ES-I3 (cell line): ENCODE measurements at regions not wholly inside any gene's neighbourhood (a gene's known extent, or its start where the extent isn't known, plus 50 kb on each side); places are given as distances from the start of the nearest gene placed in this dataset.

Experiments
- H3K36me3 ChIP-seq: 2 replicates; pipeline ENCODE4 v1.6.1; 2013; ENCODE audit warnings: mild to moderate bottlenecking, low read length, control low read depth, moderate library complexity; ENCODE audit not compliant: insufficient read depth
- H3K4me1 ChIP-seq: 2 replicates; pipeline ENCODE4 v1.6.1; 2013; ENCODE audit warnings: mild to moderate bottlenecking, control low read depth, low read length; ENCODE audit not compliant: insufficient read depth
- H3K9ac ChIP-seq: 2 replicates; pipeline ENCODE4 v1.6.1; 2013; ENCODE audit warnings: low read depth, mild to moderate bottlenecking, low read length, moderate library complexity
- H3K9me3 ChIP-seq: 2 replicates; pipeline ENCODE4 v1.6.1; 2013; ENCODE audit warnings: mild to moderate bottlenecking, low read length, moderate library complexity; ENCODE audit not compliant: control insufficient read depth, insufficient read depth

GRCh38 chr14:54105898-54106297, 149.3 kb upstream of the BMP4 start:
- no peaks in the 10 kb centered on the region for H3K36me3 ChIP-seq
- H3K4me1 ChIP-seq = peaks cover 14% of the 10 kb centered on the region
- no peaks in the 10 kb centered on the region for H3K9me3 ChIP-seq
- H3K9ac ChIP-seq = no peak overlapping the region

DNA sequence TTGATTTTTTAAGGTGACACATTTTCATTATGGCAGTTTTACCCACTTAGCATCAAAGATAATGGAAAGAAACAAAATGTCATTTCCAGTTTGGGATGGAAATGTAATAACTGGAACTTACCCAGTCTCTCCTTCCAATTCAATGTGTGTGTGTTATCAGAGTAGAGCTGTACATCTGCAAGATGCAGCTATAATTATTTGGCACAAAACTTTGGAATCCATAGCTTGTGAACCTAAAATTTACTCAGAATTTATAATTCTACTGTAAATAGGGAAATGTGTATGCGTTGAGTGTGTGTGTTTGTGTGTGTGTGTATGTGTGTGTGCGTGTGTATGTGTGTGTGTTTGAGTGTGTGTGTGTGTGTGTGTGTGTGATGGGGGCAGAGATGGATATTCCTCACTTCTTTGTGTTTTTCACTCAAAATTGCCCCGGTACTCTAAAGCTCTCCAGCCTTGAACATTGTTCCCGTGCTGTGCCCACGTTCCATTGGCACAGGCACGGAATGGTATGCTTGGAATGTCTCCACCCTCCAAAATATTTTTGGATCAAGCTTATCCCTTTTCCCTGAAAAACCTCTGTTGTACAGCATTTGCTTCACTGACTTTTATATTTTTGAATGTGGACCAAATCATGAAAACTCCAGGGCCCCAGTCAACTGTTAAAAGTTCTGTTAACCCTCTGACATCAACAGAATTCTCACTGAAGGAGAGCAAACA, 150.2 kb upstream of the BMP4 start:
- Histone ChIP-seq H3K9ac (no peak overlapping the region), H3K36me3 (no peaks in the 10 kb centered on the region), H3K9me3 (no peaks in the 10 kb centered on the region), H3K4me1 (peaks cover 14% of the 10 kb centered on the region)

- Histone ChIP-seq H3K9me3 (no peaks in the 10 kb centered on the region), H3K4me1 (peaks cover 14% of the 10 kb centered on the region), H3K36me3 (no peaks in the 10 kb centered on the region), H3K9ac (no peak overlapping the region)
These were observed 152.2 kb upstream of the BMP4 start for GRCh38 chr14:54108481-54109471.

DNA sequence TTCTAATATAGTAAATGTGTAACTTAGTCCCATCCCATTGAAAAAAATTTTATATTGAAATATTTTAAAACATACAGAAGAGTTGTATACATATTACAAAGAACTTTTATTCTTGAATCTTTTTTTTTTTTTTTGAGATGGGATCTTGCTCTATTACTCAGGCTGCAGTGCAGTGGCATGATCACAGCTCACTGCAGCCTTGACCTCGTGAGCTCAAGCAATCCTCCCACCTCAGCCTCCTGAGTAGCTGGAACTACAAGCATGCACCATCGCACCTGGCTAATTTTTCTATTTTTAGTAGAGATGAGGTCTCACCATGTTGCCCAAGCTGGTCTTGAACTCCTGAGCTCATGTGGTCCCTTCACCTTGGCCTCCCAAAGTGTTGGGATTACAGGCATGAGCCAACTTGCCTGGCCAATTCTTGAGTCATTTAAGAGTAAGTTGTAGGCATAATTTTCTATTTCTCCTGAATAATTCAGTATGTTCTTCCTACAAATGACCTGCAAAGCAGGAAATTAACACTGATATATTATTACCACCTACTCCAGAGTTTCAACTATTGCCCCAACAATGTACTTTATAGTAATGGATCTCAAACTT, 153.0 kb upstream of the BMP4 start:
- Histone ChIP-seq H3K9me3 (no peaks in the 10 kb centered on the region), H3K9ac (no peak overlapping the region), H3K36me3 (no peaks in the 10 kb centered on the region), H3K4me1 (peaks cover 14% of the 10 kb centered on the region)

GRCh38 chr14:54114941-54115340, 158.3 kb upstream of the BMP4 start:
- Histone ChIP-seq H3K4me1 (no peaks in the 10 kb centered on the region), H3K9me3 (no peaks in the 10 kb centered on the region), H3K36me3 (no peaks in the 10 kb centered on the region), H3K9ac (no peak overlapping the region)

DNA sequence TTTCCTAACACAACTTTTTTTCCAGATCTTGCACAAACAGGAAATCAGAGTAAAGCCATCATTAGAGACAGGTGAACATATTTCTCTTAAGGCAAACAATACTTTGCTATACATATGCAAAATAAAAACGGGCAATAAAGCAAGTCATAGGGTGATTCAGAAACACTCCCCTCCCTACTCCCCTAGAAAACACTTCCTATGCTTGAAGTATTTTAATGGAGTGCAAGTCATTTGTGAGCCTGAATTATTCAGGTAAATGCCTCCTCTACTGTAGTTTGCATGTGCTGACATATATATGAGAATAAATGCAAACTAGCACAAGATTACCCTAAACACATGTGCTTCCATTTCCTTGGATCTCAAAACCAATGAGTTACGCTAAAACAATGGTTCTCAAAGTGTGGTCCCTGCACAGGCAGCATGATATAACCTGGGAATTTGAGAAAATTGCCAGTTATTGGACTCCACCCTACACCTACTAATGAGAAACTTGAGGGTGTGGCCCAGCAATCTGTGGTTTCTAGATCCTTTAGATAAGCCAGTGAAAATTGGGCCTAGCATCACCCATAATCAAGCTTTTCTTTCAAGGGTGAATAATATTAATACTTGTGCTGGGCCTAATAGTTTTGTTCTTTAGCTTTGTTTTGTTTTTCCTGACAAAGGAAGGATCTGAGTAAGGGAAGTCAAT, 159.7 kb upstream of the BMP4 start:
- no peaks in the 10 kb centered on the region for H3K36me3 ChIP-seq
- H3K9me3 ChIP-seq = no peaks in the 10 kb centered on the region
- H3K4me1 ChIP-seq = no peaks in the 10 kb centered on the region
- H3K9ac ChIP-seq = no peak overlapping the region

DNA sequence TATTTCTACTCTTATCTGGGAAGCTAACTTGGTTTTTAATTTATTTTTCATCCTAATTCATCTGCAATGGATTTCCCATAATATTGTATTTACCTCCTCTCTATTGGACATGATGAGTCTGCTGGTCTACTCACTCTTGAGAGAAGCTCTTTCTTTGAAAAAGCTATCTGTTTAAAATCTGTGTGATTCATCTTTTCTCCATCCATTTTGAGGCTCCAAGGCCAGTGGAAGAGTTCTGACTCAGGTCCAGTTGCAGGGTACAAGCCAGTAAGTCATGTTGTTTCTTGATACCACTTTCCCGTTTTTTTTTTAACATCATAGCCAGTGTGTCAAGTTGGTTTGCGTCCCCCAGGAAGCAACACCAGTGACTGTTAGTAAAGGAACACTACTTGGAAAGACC, 160.3 kb upstream of the BMP4 start:
- Histone ChIP-seq H3K4me1 (no peaks in the 10 kb centered on the region), H3K9me3 (no peaks in the 10 kb centered on the region), H3K36me3 (no peaks in the 10 kb centered on the region), H3K9ac (no peak overlapping the region)

- Histone ChIP-seq H3K9me3 (no peaks in the 10 kb centered on the region), H3K4me1 (no peaks in the 10 kb centered on the region), H3K9ac (no peak overlapping the region), H3K36me3 (no peaks in the 10 kb centered on the region)
These were observed 160.8 kb upstream of the BMP4 start for GRCh38 chr14:54117396-54117795.

- H3K4me1 ChIP-seq = no peaks in the 10 kb centered on the region
- H3K36me3 ChIP-seq = no peaks in the 10 kb centered on the region
- no peak overlapping the region for H3K9ac ChIP-seq
- no peaks in the 10 kb centered on the region for H3K9me3 ChIP-seq
These were observed 161.3 kb upstream of the BMP4 start for GRCh38 chr14:54117924-54118323.

DNA sequence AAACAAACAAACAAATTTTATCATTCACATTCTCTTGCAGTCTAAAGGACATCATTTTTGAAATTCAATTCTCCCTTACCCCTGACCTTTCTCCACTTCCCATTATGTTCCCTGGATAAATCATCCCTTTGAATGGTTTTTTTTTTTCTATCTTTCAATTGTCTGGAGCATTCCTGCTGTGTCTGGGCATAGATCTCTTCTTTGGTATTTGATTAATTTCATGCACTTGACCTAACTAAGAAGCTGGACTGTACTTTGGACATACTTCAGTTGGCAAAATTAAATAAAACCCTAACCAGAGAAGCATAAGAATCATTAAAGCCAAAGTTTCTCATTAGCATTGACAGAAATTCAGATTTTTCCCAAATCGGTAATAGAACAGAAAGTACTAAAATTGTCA, 163.6 kb upstream of the BMP4 start:
- no peaks in the 10 kb centered on the region for H3K9me3 ChIP-seq
- H3K4me1 ChIP-seq = no peaks in the 10 kb centered on the region
- H3K36me3 ChIP-seq = no peaks in the 10 kb centered on the region
- H3K9ac ChIP-seq = no peak overlapping the region

DNA sequence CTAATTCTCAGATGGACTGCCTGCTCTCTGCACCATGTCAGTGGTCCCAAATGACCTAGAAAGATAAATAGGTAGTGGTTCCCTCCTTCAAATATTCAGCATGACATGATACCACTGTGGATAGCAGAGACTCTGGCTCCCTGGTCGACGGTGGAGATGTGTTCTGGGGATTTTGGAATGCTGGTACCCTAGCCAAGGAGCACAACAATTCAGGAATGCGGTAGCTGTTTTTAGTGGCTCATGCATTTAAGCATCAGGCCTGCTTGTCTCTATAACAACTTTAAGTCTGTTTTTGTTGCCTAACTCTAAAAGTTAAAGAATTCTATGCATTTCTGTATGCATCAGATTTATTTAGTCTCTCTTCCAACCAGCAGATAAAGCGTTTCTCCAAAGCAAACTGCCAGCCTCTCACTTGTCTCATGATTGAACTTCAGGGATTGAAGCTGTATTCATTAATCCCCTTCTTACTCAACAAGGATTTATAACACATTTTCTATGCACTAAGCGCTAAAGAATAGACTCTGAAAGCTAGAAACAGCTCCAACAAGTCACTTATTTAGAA, 164.9 kb upstream of the BMP4 start:
- no peaks in the 10 kb centered on the region for H3K36me3 ChIP-seq
- H3K9me3 ChIP-seq = no peaks in the 10 kb centered on the region
- no peaks in the 10 kb centered on the region for H3K4me1 ChIP-seq
- H3K9ac ChIP-seq = no peak overlapping the region

GRCh38 chr14:54123841-54124240, 167.2 kb upstream of the BMP4 start:
- Histone ChIP-seq H3K9me3 (no peaks in the 10 kb centered on the region), H3K4me1 (no peaks in the 10 kb centered on the region), H3K9ac (no peak overlapping the region), H3K36me3 (no peaks in the 10 kb centered on the region)

DNA sequence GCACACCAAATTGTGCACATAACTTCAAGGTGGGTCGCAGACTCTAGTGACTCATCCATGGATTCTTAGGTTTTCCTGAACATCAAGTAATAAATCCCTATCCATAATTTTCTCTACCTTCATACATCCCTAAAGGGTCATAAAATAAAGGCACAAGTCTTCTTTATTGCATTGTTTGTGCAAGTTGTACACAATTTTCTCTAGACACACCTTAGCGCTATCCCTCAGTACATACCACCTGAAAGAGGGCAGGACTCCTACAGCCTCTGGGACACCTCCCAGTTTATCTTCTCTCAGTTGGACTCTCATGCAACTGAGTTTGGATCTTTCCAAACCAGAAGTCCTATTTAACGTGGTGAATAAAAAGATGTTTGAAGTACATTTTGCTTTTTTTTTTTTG, 168.5 kb upstream of the BMP4 start:
- Histone ChIP-seq H3K9ac (no peak overlapping the region), H3K9me3 (no peaks in the 10 kb centered on the region; the same call in 1 of the 2 replicates), H3K4me1 (no peaks in the 10 kb centered on the region), H3K36me3 (no peaks in the 10 kb centered on the region)

- Histone ChIP-seq H3K36me3 (no peaks in the 10 kb centered on the region), H3K9me3 (no peaks in the 10 kb centered on the region; the same call in 1 of the 2 replicates), H3K4me1 (no peaks in the 10 kb centered on the region), H3K9ac (no peak overlapping the region)
These were observed 170.3 kb upstream of the BMP4 start for GRCh38 chr14:54126947-54127346.
